ENCODE measurements at regions not wholly inside any gene's neighbourhood (a gene's known extent, or its start where the extent isn't known, plus 50 kb on each side); places are given as distances from the start of the nearest gene placed in this dataset.

DNA sequence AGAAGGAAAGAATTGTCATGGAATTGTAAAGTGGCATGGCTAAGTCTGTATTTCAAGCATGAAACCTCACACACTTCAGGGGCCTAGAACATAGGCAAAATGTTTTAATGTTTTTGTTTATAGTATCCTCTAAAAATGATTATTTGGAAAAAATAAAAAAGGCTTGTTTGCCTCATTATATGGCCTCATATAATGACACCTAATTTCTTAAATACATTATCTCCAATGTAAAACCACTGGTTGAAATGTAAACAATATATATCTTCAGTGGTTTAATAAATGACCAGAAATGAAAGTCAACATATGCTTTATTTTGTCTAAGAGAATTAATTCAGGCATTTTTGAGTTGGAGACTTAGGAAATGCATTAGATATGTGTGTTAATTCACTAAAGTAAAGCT is 1736.6 kb downstream of the EFNA5 start:
- no peak overlapping the region for H3K4me3 ChIP-seq (ENCODE audit: low read depth, low read length, poor library complexity, severe bottlenecking)
- no TSS peak for BruUV-seq (replicated peaks)
- no peaks in the 10 kb centered on the region for H3K4me1 ChIP-seq (ENCODE audit: insufficient read depth, low read length, poor library complexity, severe bottlenecking)
- CTCF ChIA-PET (ENCODE audit: unreplicated experiment), result no interaction called here
- POLR2A ChIA-PET, result no interaction called here
- H3K9me2 ChIP-seq (ENCODE audit: insufficient read depth, low read length), result no peaks in the 10 kb centered on the region
- no peak for DNase-seq (ENCODE audit: low spot score)
- no peak overlapping the region for H3K27ac ChIP-seq (ENCODE audit: low read depth, low read length, poor library complexity, severe bottlenecking)
- H3K79me2 ChIP-seq (ENCODE audit: insufficient read depth, low read depth, low read length), result no peaks in the 10 kb centered on the region
- H3K36me3 ChIP-seq (ENCODE audit: insufficient read depth, low read length), result no peaks in the 10 kb centered on the region
- TF ChIP-seq EZH2phosphoT487 (IDR thresholded peaks at IDR 0.05; ENCODE audit: borderline replicate concordance, low read depth, low read length), result no peak
- intact Hi-C loops (cut with micrococcal nuclease; ENCODE audit: unreplicated experiment), result no loop called here
- no peaks in the 10 kb centered on the region for H4K20me1 ChIP-seq (ENCODE audit: insufficient read depth, low read length)
- no peak overlapping the region for H2AFZ ChIP-seq (ENCODE audit: low read length)
- no peaks in the 10 kb centered on the region for H3K9me3 ChIP-seq (ENCODE audit: low read length)
- H3K4me2 ChIP-seq (ENCODE audit: low read length), result no peak overlapping the region

DNA sequence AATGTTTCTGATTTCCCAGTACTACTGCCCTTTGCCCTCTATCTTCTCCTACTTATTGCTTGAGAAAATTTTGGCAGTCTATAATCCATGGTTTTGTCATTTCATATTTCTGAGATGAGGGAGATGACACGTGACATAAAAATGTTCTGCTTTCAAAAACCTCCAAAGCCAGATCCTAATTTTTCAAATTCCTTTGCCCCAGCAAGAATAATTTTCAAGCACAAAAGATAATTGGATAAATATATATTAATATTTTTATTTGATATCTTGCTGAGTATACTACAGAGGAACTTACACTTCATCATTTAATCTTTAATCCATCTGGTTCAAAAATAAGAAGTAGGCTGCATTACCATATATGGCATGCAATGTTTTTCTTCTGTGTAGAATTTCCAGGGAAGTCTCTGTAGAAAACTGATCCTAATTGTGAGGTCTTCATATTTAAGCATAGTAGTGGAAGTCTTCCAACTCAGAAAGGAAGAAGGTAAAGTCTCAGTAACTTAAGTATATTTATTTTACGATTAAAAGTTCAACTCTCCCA is 1738.8 kb downstream of the EFNA5 start:
- no TSS peak for BruUV-seq (replicated peaks)

DNA sequence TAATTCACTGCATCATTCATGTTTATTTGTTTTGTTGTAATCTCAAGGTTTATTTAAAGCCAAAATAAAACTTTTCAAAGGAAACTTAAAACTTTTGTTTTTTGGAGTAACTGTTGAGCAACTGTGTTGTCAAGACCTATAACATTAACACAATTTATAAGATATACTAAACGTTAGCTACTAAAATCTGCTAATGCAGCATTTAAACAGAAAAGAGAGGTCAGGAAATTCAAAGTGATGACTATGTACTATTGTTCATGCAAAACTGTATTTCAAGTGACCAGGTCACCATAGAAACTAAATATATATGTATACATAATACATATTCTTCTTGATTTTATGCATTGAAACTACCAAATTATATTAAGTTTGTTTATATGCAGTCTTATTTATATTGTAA is 1740.9 kb downstream of the EFNA5 start:
- TF ChIP-seq EZH2phosphoT487 (IDR thresholded peaks at IDR 0.05; ENCODE audit: borderline replicate concordance, low read depth, low read length), result no peak
- TF ChIP-seq, protein P1, sequence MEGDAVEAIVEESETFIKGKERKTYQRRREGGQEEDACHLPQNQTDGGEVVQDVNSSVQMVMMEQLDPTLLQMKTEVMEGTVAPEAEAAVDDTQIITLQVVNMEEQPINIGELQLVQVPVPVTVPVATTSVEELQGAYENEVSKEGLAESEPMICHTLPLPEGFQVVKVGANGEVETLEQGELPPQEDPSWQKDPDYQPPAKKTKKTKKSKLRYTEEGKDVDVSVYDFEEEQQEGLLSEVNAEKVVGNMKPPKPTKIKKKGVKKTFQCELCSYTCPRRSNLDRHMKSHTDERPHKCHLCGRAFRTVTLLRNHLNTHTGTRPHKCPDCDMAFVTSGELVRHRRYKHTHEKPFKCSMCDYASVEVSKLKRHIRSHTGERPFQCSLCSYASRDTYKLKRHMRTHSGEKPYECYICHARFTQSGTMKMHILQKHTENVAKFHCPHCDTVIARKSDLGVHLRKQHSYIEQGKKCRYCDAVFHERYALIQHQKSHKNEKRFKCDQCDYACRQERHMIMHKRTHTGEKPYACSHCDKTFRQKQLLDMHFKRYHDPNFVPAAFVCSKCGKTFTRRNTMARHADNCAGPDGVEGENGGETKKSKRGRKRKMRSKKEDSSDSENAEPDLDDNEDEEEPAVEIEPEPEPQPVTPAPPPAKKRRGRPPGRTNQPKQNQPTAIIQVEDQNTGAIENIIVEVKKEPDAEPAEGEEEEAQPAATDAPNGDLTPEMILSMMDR (conservative IDR thresholded peaks at IDR 0.05; ENCODE audit: low read length), result no peak
- no TSS peak for BruUV-seq (replicated peaks)

More for the DNA sequence above, 1738.8 kb downstream of the EFNA5 start:
- intact Hi-C loops (cut with micrococcal nuclease; ENCODE audit: unreplicated experiment), result no loop called here
- Histone ChIP-seq H3K4me3 (ENCODE audit: low read depth, low read length, poor library complexity, severe bottlenecking) (no peak overlapping the region), H3K9me2 (ENCODE audit: insufficient read depth, low read length) (no peaks in the 10 kb centered on the region), H3K36me3 (ENCODE audit: insufficient read depth, low read length) (no peaks in the 10 kb centered on the region), H2AFZ (ENCODE audit: low read length) (no peak overlapping the region), H3K27ac (ENCODE audit: low read depth, low read length, poor library complexity, severe bottlenecking) (no peak overlapping the region), H3K4me2 (ENCODE audit: low read length) (no peak overlapping the region), H3K9me3 (ENCODE audit: low read length) (no peaks in the 10 kb centered on the region), H3K79me2 (ENCODE audit: insufficient read depth, low read depth, low read length) (no peaks in the 10 kb centered on the region), H4K20me1 (ENCODE audit: insufficient read depth, low read length) (no peaks in the 10 kb centered on the region), H3K4me1 (ENCODE audit: insufficient read depth, low read length, poor library complexity, severe bottlenecking) (no peaks in the 10 kb centered on the region)
- CTCF ChIA-PET (ENCODE audit: unreplicated experiment), result no interaction called here
- no peak for DNase-seq (ENCODE audit: low spot score)
- POLR2A ChIA-PET, result no interaction called here
- no peak for TF ChIP-seq EZH2phosphoT487 (IDR thresholded peaks at IDR 0.05; ENCODE audit: borderline replicate concordance, low read depth, low read length)
- TF ChIP-seq, protein P1 (conservative IDR thresholded peaks at IDR 0.05; ENCODE audit: low read length), result no peak

More for the DNA sequence above, 1740.9 kb downstream of the EFNA5 start:
- no peak for DNase-seq (ENCODE audit: low spot score)
- no peak overlapping the region for H3K4me3 ChIP-seq (ENCODE audit: low read depth, low read length, poor library complexity, severe bottlenecking)
- no peaks in the 10 kb centered on the region for H4K20me1 ChIP-seq (ENCODE audit: insufficient read depth, low read length)
- no peak overlapping the region for H3K27ac ChIP-seq (ENCODE audit: low read depth, low read length, poor library complexity, severe bottlenecking)
- H3K9me3 ChIP-seq (ENCODE audit: low read length), result no peaks in the 10 kb centered on the region
- intact Hi-C loops (cut with micrococcal nuclease; ENCODE audit: unreplicated experiment), result no loop called here
- no peaks in the 10 kb centered on the region for H3K9me2 ChIP-seq (ENCODE audit: insufficient read depth, low read length)
- H3K79me2 ChIP-seq (ENCODE audit: insufficient read depth, low read depth, low read length), result no peaks in the 10 kb centered on the region
- ChIA-PET POLR2A (interaction anchor here (0.8 kb wide), 1 partner anchor 14 kb away, joined by 3 read pairs; no protein-coding TSS in a partner anchor), CTCF (ENCODE audit: unreplicated experiment) (no interaction called here)
- no peaks in the 10 kb centered on the region for H3K36me3 ChIP-seq (ENCODE audit: insufficient read depth, low read length)
- no peaks in the 10 kb centered on the region for H3K4me1 ChIP-seq (ENCODE audit: insufficient read depth, low read length, poor library complexity, severe bottlenecking)
- no peak overlapping the region for H2AFZ ChIP-seq (ENCODE audit: low read length)
- no peak overlapping the region for H3K4me2 ChIP-seq (ENCODE audit: low read length)
